ENCODE measurements at regions not wholly inside any gene's neighbourhood (a gene's known extent, or its start where the extent isn't known, plus 50 kb on each side); places are given as distances from the start of the nearest gene placed in this dataset.

- TF ChIP-seq POLR2A (IDR thresholded peaks at IDR 0.05; ENCODE audit: low read depth, low read length) (no peak), TAF1 (IDR thresholded peaks at IDR 0.05; ENCODE audit: borderline replicate concordance, low read depth, low read length) (no peak), POLR2AphosphoS5 (IDR thresholded peaks at IDR 0.05; ENCODE audit: low read depth, low read length) (no peak)
These were observed 604.0 kb downstream of the PYDC2 start for GRCh38 chr3:192064959-192065358.

Measured in GM12892 (cell line).